Neural cell (in vitro differentiated cells): ENCODE measurements at regions not wholly inside any gene's neighbourhood (a gene's known extent, or its start where the extent isn't known, plus 50 kb on each side); places are given as distances from the start of the nearest gene placed in this dataset.

Experiments used
- POLR2AphosphoS5 ChIP-seq: IDR thresholded peaks from 2 replicates; pipeline ENCODE4 v1.6.1; 2012
- SMC3 ChIP-seq: fragments of 450-650 bp; conservative IDR thresholded peaks from 2 replicates; pipeline ENCODE4 v1.6.1; 2014; ENCODE audit warnings: antibody characterized with exemption, mild to moderate bottlenecking, moderate library complexity; ENCODE audit not compliant: poor library complexity
- TAF1 ChIP-seq: IDR thresholded peaks from 2 replicates; pipeline ENCODE4 v1.6.1; 2012; ENCODE audit warnings: low read depth
- TF ChIP-seq, protein P1 (sequence below): fragments of 450-650 bp; IDR thresholded peaks from 2 replicates; pipeline ENCODE4 v1.5.1; 2014; ENCODE audit warnings: antibody characterized with exemption, mild to moderate bottlenecking, moderate library complexity; ENCODE audit not compliant: poor library complexity, severe bottlenecking

DNA sequence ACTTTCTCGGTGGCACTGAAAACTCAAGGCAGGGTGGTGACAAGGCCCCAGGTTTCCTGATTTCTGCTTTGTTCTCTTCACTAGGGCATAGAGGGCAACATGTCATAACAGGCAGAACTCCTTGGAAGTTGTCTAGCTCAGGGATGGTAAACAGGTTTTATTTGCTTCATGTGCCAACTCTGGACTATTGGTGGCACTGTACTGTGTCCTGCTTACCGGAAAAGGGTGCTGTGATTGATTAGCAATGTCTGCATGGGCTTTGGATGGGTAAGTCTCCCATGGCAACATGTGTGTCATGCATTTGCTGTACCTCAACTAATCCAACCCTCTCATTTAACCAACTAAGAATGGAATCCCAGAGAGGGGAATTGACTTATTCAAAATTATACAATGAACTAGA, 70.7 kb upstream of the USP24 start:
- TF ChIP-seq SMC3, result no peak
- TF ChIP-seq, protein P1, sequence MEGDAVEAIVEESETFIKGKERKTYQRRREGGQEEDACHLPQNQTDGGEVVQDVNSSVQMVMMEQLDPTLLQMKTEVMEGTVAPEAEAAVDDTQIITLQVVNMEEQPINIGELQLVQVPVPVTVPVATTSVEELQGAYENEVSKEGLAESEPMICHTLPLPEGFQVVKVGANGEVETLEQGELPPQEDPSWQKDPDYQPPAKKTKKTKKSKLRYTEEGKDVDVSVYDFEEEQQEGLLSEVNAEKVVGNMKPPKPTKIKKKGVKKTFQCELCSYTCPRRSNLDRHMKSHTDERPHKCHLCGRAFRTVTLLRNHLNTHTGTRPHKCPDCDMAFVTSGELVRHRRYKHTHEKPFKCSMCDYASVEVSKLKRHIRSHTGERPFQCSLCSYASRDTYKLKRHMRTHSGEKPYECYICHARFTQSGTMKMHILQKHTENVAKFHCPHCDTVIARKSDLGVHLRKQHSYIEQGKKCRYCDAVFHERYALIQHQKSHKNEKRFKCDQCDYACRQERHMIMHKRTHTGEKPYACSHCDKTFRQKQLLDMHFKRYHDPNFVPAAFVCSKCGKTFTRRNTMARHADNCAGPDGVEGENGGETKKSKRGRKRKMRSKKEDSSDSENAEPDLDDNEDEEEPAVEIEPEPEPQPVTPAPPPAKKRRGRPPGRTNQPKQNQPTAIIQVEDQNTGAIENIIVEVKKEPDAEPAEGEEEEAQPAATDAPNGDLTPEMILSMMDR, result no peak
- TF ChIP-seq TAF1, result no peak
- no peak for TF ChIP-seq POLR2AphosphoS5
